Neural progenitor cell (in vitro differentiated cells): ENCODE measurements at regions not wholly inside any gene's neighbourhood (a gene's known extent, or its start where the extent isn't known, plus 50 kb on each side); places are given as distances from the start of the nearest gene placed in this dataset.
A peak's percentile ranks its signal among the peaks of the same experiment; 100 is the strongest.

Experiments
- DNase-seq: peaks from one replicate; pipeline ENCODE4 v3.0.0-alpha.2; 2016; ENCODE audit warnings: low spot score
- H2AFZ ChIP-seq: fragments of 200-600 bp; sonication (generic); replicated peaks from 2 replicates; pipeline ENCODE4 v1.6.1; 2016; ENCODE audit warnings: antibody characterized with exemption
- H3F3A ChIP-seq: fragments of 200-600 bp; sonication (generic); 2 replicates; pipeline ENCODE4 v1.6.1; 2016; ENCODE audit warnings: antibody characterized with exemption, low read depth
- H3K27ac ChIP-seq: fragments of 200-600 bp; sonication (generic); 2 replicates; pipeline ENCODE4 v1.5.1; 2016; ENCODE audit warnings: mild to moderate bottlenecking
- H3K27me3 ChIP-seq: fragments of 200-600 bp; sonication (generic); 2 replicates; pipeline ENCODE4 v1.6.1; 2016; ENCODE audit warnings: mild to moderate bottlenecking, moderate library complexity
- H3K36me3 ChIP-seq: fragments of 200-600 bp; sonication (generic); 2 replicates; pipeline ENCODE4 v1.5.1; 2016
- H3K4me1 ChIP-seq: fragments of 200-600 bp; sonication (generic); 2 replicates; pipeline ENCODE4 v1.6.1; 2016; ENCODE audit warnings: mixed run types
- H3K4me2 ChIP-seq: fragments of 200-600 bp; sonication (generic); 2 replicates; pipeline ENCODE4 v1.6.1; 2016
- H3K4me3 ChIP-seq: fragments of 200-600 bp; sonication (generic); 2 replicates; pipeline ENCODE4 v1.5.1; 2016
- H3K79me2 ChIP-seq: fragments of 200-600 bp; sonication (generic); 2 replicates; pipeline ENCODE4 v1.6.1; 2016; ENCODE audit warnings: low read depth
- H3K9ac ChIP-seq: fragments of 200-600 bp; sonication (generic); 2 replicates; pipeline ENCODE4 v1.6.1; 2016
- H3K9me3 ChIP-seq: fragments of 200-600 bp; sonication (generic); 2 replicates; pipeline ENCODE4 v1.5.1; 2016; ENCODE audit warnings: low read depth
- H4K20me1 ChIP-seq: fragments of 200-600 bp; sonication (generic); 2 replicates; pipeline ENCODE4 v1.6.1; 2016; ENCODE audit warnings: low read depth
- H3K27ac Mint-ChIP-seq: 3 replicates; pipeline ENCODE4 v1.8.0; 2021; ENCODE audit warnings: mixed read lengths
- H3K27me3 Mint-ChIP-seq: 2 replicates; pipeline ENCODE4 v1.8.0; 2022; ENCODE audit warnings: low read depth, mild to moderate bottlenecking, inconsistent platforms, moderate library complexity, mixed read lengths; ENCODE audit not compliant: insufficient read depth
- H3K36me3 Mint-ChIP-seq: 3 replicates; pipeline ENCODE4 v1.8.0; 2021; ENCODE audit warnings: mixed read lengths
- H3K4me1 Mint-ChIP-seq: 3 replicates; pipeline ENCODE4 v1.8.0; 2021; ENCODE audit warnings: mixed read lengths
- H3K4me3 Mint-ChIP-seq: 3 replicates; pipeline ENCODE4 v1.8.0; 2021; ENCODE audit warnings: mild to moderate bottlenecking, moderate library complexity, mixed read lengths
- H3K9me3 Mint-ChIP-seq: 3 replicates; pipeline ENCODE4 v1.8.0; 2020; ENCODE audit warnings: mixed read lengths
- EZH2 ChIP-seq: fragments of 200-600 bp; sonication (generic); IDR thresholded peaks from 2 replicates; pipeline ENCODE4 v1.6.1; 2017; ENCODE audit warnings: antibody characterized with exemption, mild to moderate bottlenecking, moderate library complexity
- EZH2phosphoT487 ChIP-seq: fragments of 200-600 bp; sonication (generic); IDR thresholded peaks from 2 replicates; pipeline ENCODE4 v1.6.1; 2017; ENCODE audit warnings: antibody characterized with exemption
- TF ChIP-seq, protein P1 (sequence below): fragments of 200-600 bp; sonication (generic); IDR thresholded peaks from 2 replicates; pipeline ENCODE4 v1.5.1; 2017; ENCODE audit warnings: antibody characterized with exemption, mild to moderate bottlenecking

DNA sequence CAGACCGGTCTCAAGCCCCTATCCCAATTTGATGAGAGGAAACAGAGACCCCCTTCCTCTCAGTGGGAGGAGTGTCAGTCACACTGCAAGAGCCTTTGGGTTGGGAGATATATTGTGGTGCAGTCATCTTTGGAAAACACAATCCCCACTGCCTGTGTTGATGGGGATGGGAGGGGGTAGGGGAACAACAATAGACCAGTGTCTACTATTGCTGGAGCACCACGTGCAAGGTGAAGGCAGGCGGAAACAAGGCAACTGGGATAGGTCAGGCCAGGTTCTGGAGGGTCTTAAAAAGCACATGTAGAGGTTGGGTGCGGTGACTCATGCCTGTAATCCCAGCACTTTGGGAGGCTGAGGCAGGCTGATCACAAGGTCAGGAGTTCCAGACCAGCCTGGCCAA is 127.9 kb downstream of the ZFP36L2 start:
- H3K9me3 Mint-ChIP-seq = peaks cover 39% of the 10 kb centered on the region
- Histone ChIP-seq H4K20me1 (no peaks in the 10 kb centered on the region), H3K27me3 (no peaks in the 10 kb centered on the region), H3K9ac (no peak overlapping the region), H3K36me3 (no peaks in the 10 kb centered on the region), H3K4me1 (peaks cover 30% of the 10 kb centered on the region), H3K4me3 (no peak overlapping the region), H3K4me2 (no peak overlapping the region), H3K27ac (no peak overlapping the region), H3F3A (peaks cover 46% of the 10 kb centered on the region), H3K79me2 (no peaks in the 10 kb centered on the region), H2AFZ (no peak overlapping the region), H3K9me3 (no peaks in the 10 kb centered on the region)
- no peak for DNase-seq
- peaks cover 40% of the 10 kb centered on the region for H3K4me1 Mint-ChIP-seq
- H3K27ac Mint-ChIP-seq = peak overlapping the region; percentile 59
- TF ChIP-seq, protein P1, sequence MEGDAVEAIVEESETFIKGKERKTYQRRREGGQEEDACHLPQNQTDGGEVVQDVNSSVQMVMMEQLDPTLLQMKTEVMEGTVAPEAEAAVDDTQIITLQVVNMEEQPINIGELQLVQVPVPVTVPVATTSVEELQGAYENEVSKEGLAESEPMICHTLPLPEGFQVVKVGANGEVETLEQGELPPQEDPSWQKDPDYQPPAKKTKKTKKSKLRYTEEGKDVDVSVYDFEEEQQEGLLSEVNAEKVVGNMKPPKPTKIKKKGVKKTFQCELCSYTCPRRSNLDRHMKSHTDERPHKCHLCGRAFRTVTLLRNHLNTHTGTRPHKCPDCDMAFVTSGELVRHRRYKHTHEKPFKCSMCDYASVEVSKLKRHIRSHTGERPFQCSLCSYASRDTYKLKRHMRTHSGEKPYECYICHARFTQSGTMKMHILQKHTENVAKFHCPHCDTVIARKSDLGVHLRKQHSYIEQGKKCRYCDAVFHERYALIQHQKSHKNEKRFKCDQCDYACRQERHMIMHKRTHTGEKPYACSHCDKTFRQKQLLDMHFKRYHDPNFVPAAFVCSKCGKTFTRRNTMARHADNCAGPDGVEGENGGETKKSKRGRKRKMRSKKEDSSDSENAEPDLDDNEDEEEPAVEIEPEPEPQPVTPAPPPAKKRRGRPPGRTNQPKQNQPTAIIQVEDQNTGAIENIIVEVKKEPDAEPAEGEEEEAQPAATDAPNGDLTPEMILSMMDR = no peak
- TF ChIP-seq EZH2phosphoT487 = no peak
- TF ChIP-seq EZH2 = no peak
- H3K4me3 Mint-ChIP-seq = no peak overlapping the region
- H3K36me3 Mint-ChIP-seq = peaks cover 8% of the 10 kb centered on the region
- peaks cover 14% of the 10 kb centered on the region for H3K27me3 Mint-ChIP-seq

DNA sequence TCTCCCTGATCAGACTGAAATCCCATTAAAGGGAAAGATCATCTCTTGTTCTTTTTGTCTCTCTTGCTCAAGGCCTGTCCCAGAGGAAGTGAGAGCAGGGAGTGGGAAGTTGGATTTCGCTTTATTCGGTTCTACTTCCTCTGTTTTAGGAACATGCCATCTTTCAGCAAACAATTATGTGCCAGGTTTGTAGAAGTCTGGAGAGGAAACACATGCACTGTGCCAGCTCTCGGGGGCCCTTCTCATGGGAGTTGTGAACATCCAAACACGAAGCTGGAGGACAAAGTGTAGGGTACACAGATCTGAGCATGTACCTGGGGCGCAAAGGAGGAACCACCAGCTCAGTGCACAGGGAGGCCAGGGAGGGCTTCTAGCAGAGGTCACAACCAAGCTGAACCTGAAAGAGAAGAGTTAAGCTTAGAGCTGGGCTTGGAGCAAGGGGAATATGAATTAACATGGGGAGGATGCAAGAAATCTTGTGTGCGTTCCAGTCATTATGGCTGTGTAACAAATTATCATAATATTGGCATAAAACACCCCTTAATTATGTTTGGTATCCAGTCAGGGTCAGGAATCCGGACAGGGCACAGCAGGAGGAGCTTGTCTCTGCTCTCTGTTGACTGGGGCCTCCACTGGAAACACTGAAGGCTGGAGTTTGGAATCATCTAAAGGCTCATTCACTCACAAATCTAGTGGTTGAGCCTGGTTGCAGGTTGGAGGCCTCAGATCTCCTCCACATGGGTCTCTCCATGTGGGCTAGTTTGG is 128.6 kb downstream of the ZFP36L2 start:
- Histone ChIP-seq H4K20me1 (no peaks in the 10 kb centered on the region), H3K9me3 (no peaks in the 10 kb centered on the region), H3K4me3 (no peak overlapping the region), H2AFZ (no peak overlapping the region), H3F3A (peaks cover 42% of the 10 kb centered on the region), H3K4me2 (no peak overlapping the region), H3K9ac (no peak overlapping the region), H3K79me2 (no peaks in the 10 kb centered on the region), H3K27me3 (no peaks in the 10 kb centered on the region), H3K36me3 (no peaks in the 10 kb centered on the region), H3K4me1 (peaks cover 28% of the 10 kb centered on the region), H3K27ac (no peak overlapping the region)
- no peak for DNase-seq
- peak overlapping the region; percentile 59 for H3K27ac Mint-ChIP-seq
- H3K4me1 Mint-ChIP-seq = peaks cover 36% of the 10 kb centered on the region
- no peak overlapping the region for H3K4me3 Mint-ChIP-seq
- peaks cover 8% of the 10 kb centered on the region for H3K36me3 Mint-ChIP-seq
- TF ChIP-seq, protein P1 = no peak
- TF ChIP-seq EZH2phosphoT487 (no peak), EZH2 (no peak)
- peaks cover 39% of the 10 kb centered on the region for H3K9me3 Mint-ChIP-seq
- H3K27me3 Mint-ChIP-seq = peaks cover 11% of the 10 kb centered on the region

DNA sequence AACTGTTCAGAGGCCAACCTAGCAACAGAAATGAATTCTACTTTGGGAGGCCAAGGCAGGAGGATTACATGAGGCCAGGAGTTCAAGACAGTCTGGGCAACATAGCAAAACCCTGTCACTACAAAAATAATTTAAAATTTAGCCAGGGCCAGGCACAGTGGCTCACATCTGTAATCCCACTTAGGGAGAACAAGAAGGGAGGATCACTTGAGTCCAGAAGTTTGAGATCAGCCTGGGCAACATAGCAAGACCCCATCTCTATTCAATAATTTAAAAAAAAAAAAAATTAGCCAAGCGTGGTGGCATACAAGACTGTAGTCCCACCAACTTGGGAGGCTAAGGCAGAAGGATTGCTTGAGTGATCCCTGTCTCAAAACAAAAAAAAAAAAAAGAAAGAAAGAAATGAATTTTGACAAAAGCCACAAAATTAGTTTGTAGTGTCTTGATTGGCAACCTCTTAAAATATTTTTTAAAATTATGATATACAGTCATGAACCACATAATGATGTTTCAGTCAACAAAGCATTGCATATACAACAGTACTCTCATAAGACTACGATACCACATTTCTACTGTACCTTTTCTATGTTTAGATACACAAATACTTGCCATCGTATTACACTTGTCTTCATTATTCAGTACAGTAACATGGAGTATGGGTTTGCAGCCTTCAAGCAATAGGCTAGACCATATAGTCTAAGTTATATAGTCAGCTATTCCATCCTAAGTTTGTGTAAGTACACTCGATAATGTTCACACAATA is 130.7 kb downstream of the ZFP36L2 start:
- Histone ChIP-seq H3K27ac (no peak overlapping the region), H3K4me2 (no peak overlapping the region), H3K79me2 (no peaks in the 10 kb centered on the region), H3K4me3 (no peak overlapping the region), H3K9ac (no peak overlapping the region), H3K9me3 (peaks cover 3% of the 10 kb centered on the region), H3K4me1 (peaks cover 7% of the 10 kb centered on the region), H3K36me3 (no peaks in the 10 kb centered on the region), H3K27me3 (no peaks in the 10 kb centered on the region), H3F3A (peaks cover 21% of the 10 kb centered on the region), H2AFZ (no peak overlapping the region), H4K20me1 (no peaks in the 10 kb centered on the region)
- H3K27me3 Mint-ChIP-seq = peaks cover 7% of the 10 kb centered on the region
- H3K27ac Mint-ChIP-seq = no peak overlapping the region
- no peak for DNase-seq
- TF ChIP-seq EZH2 = no peak
- TF ChIP-seq EZH2phosphoT487 = no peak
- TF ChIP-seq, protein P1 = no peak
- peaks cover 13% of the 10 kb centered on the region for H3K36me3 Mint-ChIP-seq
- H3K9me3 Mint-ChIP-seq = peaks cover 47% of the 10 kb centered on the region
- H3K4me3 Mint-ChIP-seq = no peak overlapping the region
- H3K4me1 Mint-ChIP-seq = peaks cover 21% of the 10 kb centered on the region
